K562 (cell line): ENCODE measurements at regions not wholly inside any gene's neighbourhood (a gene's known extent, or its start where the extent isn't known, plus 50 kb on each side); places are given as distances from the start of the nearest gene placed in this dataset.

Experiments
- ATF4 ChIP-seq: fragments of 450-650 bp; formaldehyde crosslinking; IDR thresholded peaks from 2 replicates; pipeline ENCODE4 v1.4.0; 2022; ENCODE audit warnings: mild to moderate bottlenecking, moderate library complexity
- FOXP4 ChIP-seq: sonication (generic); formaldehyde crosslinking; IDR thresholded peaks from 2 replicates; pipeline ENCODE4 v1.8.0; 2022; ENCODE audit warnings: mild to moderate bottlenecking, missing genetic modification reagents, borderline replicate concordance
- NR0B1 ChIP-seq: fragments of 450-650 bp; IDR thresholded peaks from one replicate; pipeline ENCODE4 v1.6.1; 2018; ENCODE audit warnings: mild to moderate bottlenecking, moderate library complexity; ENCODE audit not compliant: partially characterized antibody
- PHTF2 ChIP-seq: fragments of 250-450 bp; sonication (Bioruptor Pico); IDR thresholded peaks from 2 replicates; pipeline ENCODE4 v1.5.0; 2021; ENCODE audit warnings: mild to moderate bottlenecking
- SAFB ChIP-seq: fragments of 200-400 bp; formaldehyde crosslinking; IDR thresholded peaks from 2 replicates; pipeline ENCODE4 v1.6.1; 2017; ENCODE audit warnings: low read depth, low read length, borderline replicate concordance
- SMAD3 ChIP-seq: fragments of 450-650 bp; formaldehyde crosslinking; conservative IDR thresholded peaks from 2 replicates; pipeline ENCODE4 v1.4.0; 2020; ENCODE audit warnings: mild to moderate bottlenecking
- SP1 ChIP-seq: sonication (generic); formaldehyde crosslinking; IDR thresholded peaks from 2 replicates; pipeline ENCODE4 v1.8.1; 2022; ENCODE audit warnings: mild to moderate bottlenecking, missing genetic modification reagents
- ZNF133 ChIP-seq: fragments of 250-450 bp; sonication (Bioruptor Pico); IDR thresholded peaks from 2 replicates; pipeline ENCODE4 v1.4.0; 2020; ENCODE audit warnings: mild to moderate bottlenecking

GRCh38 chr20:57870597-57871236, 160.9 kb upstream of the PMEPA1 start (continued):
- TF ChIP-seq SP1 (CRISPR knock-in tag) = no peak
- no peak for TF ChIP-seq FOXP4
- no peak for TF ChIP-seq SMAD3 (CRISPR knock-in tag)
- TF ChIP-seq ZNF133 (CRISPR knock-in tag) = no peak
- no peak for TF ChIP-seq SAFB
- no peak for TF ChIP-seq NR0B1
- TF ChIP-seq ATF4 (CRISPR knock-in tag) = no peak
- TF ChIP-seq PHTF2 (CRISPR knock-in tag) = no peak
